Putamen (tissue), 1 donor: ENCODE measurements at regions not wholly inside any gene's neighbourhood (a gene's known extent, or its start where the extent isn't known, plus 50 kb on each side); places are given as distances from the start of the nearest gene placed in this dataset.

ENCODE experiments used
- DNase-seq: peaks from one replicate; pipeline ENCODE4 v3.0.0-alpha.2; 2016; ENCODE audit warnings: low spot score

- no peak for DNase-seq
These were observed 373.0 kb downstream of the HDGFL1 start for GRCh38 chr6:22942403-22942802.

DNA sequence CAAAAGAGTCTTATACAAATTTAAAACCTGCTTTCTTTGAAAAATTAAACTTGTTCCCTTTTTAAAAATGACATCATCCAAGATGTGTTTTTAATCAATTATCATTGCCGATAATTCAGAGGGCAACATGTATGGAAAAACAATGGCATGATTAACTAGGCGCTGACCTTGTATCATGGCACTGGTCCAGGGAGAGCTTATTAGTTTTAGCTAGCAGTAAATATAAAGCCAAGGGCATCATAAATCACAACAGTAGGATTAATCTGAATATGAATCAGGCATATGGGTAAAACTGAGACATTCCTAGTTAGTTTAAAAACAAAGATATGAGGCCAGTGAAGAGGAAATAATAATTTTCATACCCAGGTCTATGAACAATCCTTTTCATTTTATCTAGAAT is 374.0 kb downstream of the HDGFL1 start:
- no peak for DNase-seq

- no peak for DNase-seq
These were observed 380.6 kb downstream of the HDGFL1 start for GRCh38 chr6:22949967-22950366.

- no peak for DNase-seq
These were observed 382.7 kb downstream of the HDGFL1 start for GRCh38 chr6:22952097-22952496.

DNA sequence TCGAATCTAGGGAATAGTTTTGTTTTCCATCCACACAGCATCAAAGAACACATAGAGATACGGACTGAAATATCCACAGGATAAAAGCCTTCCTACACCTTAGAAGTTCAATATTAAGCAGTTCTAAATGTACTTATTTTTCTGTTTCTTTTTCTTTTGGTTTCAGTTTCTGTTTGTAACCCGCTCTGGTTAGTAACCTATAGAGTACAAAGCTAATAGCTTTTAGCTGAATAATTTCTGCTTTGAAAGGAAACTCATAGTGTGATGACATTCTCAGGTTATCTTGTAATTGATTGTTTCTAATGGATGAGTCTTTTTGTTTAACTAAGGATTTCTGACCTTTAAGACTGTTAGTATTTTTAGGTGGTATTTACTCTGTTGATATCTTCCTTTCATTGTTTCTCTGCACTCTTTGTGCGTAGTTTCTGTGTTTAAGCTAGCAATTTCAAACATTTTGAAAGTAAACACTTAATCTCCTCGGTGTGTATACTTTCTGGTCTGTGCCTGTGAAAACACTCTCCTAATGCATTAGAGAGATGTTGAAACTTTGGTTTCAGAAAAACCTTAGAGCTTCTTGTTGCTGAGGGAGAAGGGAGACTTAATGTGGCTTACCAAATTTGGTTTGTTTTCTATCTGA is 385.5 kb downstream of the HDGFL1 start:
- DNase-seq, result no peak

GRCh38 chr6:22956029-22956681 is 386.8 kb downstream of the HDGFL1 start:
- peak; percentile 65 for DNase-seq

- DNase-seq, result no peak
These were observed 389.3 kb downstream of the HDGFL1 start for GRCh38 chr6:22958677-22959076.

DNA sequence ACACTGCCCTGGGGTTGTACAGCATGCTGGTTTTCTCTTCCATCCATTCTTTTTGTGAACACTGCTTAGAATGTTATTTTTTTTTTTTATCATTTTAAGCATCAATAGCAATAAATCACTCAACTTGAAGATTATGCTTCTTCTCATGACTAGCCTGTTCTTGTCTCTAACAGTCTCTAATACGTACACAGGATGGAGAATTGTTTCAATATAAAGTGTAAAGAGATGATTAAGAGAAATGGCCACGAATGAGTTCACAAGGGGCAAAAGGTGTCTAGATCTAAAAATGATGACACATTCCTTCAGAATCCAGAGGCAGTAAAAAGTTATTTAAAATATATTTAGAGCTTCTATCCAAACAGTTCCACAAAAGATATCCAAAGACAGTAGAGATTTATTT is 390.2 kb downstream of the HDGFL1 start:
- no peak for DNase-seq

GRCh38 chr6:22964334-22964733 is 395.0 kb downstream of the HDGFL1 start:
- no peak for DNase-seq

GRCh38 chr6:22965889-22966288 is 396.5 kb downstream of the HDGFL1 start:
- DNase-seq, result no peak

DNA sequence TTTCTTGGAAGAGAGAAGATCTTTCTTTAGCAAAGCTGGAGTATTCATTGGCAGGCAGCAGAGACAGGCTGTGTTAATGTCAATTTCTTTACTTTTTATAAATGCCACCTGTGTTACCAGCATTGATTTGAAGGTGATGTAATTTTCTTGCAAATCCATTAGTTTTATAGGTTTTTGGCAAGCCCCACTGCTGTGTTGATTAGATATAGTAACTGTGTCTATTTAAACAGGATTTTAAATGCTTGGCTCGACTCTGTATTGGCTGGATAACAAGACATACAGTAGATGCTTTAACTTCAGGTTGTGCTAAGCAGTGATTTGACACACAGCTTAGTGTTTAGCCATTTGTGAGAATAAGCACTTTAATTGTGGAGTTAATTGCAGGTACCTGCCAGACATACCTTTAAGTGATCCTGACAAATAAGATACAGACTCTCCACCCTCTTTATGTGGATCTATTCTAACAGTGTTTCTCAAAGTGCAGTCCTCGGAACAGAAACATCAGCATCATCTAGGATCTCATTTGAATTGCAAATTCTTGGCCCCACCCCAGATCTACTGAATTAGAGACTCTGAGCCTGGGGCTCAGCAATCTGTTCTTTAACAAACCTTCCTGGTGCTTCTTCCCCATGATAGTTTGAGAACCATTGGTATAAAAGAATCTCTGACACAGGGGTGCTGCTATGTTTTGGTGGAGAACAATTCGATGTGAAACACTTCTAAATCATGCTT is 397.5 kb downstream of the HDGFL1 start:
- no peak for DNase-seq

DNA sequence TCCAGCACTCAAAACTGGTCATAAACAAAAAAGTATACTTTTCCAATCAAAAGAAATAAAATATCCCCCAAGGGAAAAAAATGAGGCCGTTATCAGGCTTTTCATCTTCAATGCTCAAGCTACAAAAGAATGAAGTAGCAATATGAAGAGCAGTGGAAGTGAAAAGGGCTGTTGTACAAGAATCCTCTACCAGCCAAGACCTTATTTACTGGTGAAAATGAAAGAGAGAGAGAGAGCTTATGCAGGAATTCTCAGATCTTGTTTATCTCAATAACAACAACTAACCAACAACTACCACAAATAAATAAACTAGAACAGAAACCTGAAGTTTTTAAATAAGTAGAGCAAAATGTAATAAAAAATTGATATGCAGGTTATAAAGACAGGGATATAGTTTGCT is 400.6 kb downstream of the HDGFL1 start:
- DNase-seq, result no peak

DNA sequence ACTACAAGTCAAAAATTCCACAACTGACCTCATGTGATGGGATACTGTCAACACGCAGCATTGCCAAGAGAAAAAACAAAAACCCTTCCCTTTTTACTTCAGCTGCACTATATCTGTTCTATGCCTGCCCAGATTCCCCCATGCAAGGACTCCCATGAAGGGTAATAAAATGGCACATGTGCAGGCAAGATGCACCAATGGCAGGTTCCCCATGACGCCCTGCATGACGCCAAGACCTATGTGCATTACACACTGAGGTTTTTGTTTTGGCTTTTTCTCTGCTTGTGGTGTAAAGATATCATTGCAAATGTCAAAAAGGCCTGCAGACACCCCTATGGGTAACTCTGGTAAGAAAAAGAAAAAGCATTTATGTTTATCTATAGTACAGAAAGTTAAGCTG is 403.4 kb downstream of the HDGFL1 start:
- DNase-seq, result no peak

GRCh38 chr6:22975079-22975478 is 405.7 kb downstream of the HDGFL1 start:
- no peak for DNase-seq

GRCh38 chr6:22980446-22980845 is 411.1 kb downstream of the HDGFL1 start:
- DNase-seq, result no peak

DNA sequence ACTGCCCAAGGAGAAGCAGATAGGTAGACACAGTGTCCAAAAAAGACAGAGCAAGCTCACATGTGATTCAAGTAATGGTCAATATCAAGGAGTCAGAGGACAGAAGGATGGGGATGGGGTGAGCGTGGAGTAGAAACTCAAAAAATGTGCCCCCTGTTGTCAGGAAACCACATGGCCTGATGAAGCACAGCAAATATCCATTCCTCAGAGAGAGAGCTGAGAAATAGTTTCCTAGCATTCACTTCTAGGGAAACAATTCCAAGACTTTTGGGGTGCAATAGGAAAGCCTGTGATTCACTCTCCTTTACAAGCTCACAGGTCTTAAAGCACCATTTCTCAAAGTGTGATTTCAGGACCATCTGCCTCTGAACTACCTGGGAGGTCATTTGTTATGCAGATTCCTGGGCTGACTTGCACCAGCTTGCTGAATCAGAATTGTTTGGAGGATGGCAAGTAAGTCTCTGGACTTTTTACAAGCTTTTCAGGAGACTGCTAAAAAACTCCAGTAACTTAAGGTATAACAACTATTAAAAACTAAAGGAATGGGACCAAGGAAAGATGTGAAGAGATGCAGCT is 432.8 kb downstream of the HDGFL1 start:
- DNase-seq, result no peak

DNA sequence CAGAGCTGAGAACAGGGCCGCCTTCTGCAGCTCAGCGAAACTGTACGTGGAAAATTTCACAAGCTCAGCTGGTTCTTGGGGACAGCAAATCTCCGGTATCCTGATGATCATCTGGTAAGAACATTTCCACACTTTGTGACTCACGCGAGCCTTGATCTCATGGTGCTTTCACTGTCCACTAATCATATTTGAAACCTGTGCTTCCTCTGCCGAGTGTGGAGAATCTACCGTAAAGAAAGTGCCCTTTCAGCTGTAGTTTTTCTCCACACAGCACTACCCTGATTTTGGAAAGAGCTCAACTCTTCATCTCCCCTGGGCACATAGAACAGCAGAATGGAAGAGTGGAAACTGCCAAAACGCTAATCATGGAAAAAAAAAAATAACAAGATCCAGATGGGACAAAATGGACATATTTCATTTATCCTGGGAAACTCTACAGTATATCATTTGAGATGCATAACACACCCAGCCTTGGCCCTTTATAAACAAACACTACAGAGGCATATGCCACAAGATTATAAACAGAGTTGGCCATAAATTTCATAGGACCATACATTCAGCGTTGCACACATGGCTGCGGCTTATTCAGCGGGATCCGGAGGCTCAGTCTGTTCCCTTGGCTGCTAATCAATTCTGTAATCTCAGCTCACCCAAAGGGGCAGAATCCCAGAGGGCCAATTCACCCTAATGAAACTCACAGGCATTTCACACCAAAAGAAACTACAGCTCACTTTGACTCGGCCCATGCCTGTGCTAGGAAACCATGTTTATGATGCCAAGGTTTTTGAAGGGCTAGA is 434.5 kb downstream of the HDGFL1 start:
- no peak for DNase-seq

- no peak for DNase-seq
These were observed 437.3 kb downstream of the HDGFL1 start for GRCh38 chr6:23006656-23007055.

GRCh38 chr6:23011615-23012014 is 442.2 kb downstream of the HDGFL1 start:
- no peak for DNase-seq

- no peak for DNase-seq
These were observed 444.4 kb downstream of the HDGFL1 start for GRCh38 chr6:23013776-23014175.

DNA sequence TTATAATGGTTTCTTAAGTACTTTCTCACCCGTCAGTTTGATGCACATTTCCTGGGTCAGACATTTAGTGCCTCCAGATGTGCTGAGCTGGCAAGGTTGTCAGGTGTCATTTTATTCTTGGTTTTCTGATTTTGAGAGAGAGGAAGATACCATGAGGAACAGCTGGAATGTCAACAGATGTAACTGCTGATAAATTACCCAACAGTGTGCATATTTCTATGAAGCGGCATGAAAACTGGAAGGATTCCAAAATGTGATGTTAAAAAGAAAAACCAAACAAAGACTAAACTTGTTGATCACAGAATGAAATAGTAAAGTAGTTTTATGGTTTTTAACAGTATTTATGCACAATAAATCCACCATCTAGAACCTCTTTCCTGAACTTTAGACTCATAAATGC is 447.3 kb downstream of the HDGFL1 start:
- DNase-seq, result no peak

GRCh38 chr6:23021487-23021886 is 452.1 kb downstream of the HDGFL1 start:
- DNase-seq, result no peak
